ENCODE measurements at regions not wholly inside any gene's neighbourhood (a gene's known extent, or its start where the extent isn't known, plus 50 kb on each side); places are given as distances from the start of the nearest gene placed in this dataset.
"Not testable (repeated sequence)": the region's sequence is repeated elsewhere in the genome, so short reads cannot be mapped to it uniquely, and the experiment has no call there.

GRCh38 chr6:11889572-11889971, 111.0 kb upstream of the ADTRP start:
- no peak for DNase-seq (ENCODE audit: low spot score)

DNA sequence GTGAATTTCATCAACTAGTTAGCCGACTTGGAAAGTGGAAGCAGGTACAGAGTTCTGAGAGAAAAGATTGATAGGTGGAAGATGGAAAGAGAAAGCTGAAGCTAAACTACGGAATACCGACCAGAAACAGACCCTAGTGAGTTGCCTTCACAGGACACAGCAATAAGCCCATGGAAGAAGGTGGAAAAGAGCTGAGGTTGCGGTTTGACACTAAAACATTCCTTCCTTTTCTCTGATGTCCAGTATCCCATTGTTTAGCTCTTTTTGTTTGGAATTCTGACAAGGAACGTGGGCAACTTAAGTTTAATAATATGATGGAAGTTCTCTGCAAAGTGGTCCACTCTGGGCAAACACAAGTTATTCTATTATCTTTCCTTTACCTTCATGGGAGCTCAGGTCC, 110.1 kb upstream of the ADTRP start:
- DNase-seq (ENCODE audit: low spot score), result no peak

GRCh38 chr6:11885159-11885558, 106.6 kb upstream of the ADTRP start:
- DNase-seq (ENCODE audit: low spot score), result no peak

DNA sequence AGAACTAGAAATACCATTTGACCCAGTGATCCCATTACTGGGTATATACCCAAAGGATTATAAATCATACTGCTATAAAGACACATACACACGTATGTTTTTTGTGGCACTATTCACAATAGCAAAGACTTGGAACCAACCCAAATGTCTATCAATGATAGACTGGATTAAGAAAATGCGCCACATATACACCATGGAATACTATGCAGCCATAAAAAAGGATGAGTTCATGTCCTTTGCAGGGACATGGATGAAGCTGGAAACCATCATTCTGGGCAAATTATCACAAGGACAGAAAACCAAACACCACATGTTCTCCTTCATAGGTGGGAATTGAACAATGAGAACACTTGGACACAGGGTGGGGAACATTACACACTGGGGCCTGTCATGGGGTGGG, 104.9 kb upstream of the ADTRP start:
- DNase-seq (ENCODE audit: low spot score), result not testable (repeated sequence)

DNA sequence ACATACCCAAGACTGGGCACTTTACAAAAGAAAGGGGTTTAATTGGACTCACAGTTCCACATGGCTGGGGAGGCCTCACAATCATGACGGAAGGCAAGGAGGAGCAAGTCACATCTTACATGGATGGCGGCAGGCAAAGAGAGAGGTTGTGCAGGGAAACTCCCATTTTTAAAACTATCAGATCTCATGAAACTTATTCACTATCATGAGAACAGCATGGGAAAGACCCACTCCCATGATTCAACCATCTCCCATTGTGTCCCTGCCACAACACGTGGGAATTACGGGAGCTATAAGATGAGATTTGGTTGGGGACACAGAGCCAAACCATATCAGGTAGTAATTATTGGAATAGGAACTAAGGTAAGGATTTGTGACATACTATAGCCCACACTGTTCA, 101.6 kb upstream of the ADTRP start:
- not testable (repeated sequence) for DNase-seq (ENCODE audit: low spot score)

DNA sequence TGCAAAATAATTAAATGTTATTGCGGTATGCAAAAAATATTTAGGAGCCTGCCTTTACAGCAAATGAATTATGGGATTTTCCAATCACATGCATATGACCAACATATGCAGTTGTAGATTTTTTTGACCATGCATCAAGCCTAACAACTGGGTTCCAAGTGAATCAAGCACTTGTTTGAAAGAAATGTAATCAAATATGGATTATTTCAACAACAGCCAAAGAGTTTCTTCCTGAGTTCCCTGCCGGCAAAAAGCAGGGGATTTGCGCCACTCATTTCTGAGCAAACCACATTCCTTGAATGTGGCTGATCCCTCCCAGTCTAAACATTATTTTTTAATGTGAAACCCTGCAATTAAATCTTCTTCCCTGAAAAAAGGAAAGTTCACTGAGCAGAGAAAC, 100.1 kb upstream of the ADTRP start:
- DNase-seq (ENCODE audit: low spot score), result no peak

DNA sequence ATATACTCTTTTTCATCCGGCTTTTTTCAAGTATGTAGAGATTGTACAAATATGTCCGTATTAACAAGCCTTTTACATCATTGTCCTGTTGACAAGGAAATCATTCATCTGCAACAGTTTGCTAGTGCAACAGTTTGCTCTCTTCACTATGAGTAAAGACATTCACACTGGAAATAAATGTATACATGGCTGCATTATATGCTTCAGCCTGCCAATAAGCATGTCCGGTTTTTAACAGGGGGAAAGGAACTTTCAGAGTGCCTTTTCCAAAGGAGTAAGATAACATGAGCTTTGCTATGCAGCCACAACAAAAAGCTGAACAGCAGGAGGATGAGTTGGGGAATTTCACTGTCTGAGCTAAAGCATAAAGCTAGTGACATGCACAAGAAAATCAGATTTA, 99.4 kb upstream of the ADTRP start:
- DNase-seq (ENCODE audit: low spot score), result no peak

DNA sequence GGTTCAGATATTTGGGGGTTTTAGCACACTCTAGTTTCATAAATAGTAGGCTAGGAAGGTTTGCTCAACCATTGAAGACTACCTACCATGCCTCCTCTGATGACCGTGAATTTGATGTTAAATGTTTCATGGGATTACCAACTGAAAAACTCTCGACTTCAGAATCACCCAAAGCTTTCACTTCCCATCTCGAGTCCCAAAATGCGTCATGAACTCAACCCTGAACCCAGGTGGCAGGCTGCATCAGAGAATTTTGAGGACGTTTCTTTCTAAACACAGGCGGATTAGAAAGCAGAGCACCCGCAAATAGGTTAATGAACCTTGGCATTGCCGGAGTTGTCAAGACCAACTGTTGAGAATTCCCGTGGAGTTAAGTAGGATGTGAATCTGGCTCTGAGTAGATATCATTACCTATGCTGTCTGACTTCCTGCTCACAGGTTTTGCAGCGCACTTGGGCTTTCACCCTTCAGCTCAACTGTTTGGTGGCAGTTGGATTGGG, 98.4 kb upstream of the ADTRP start:
- DNase-seq (ENCODE audit: low spot score), result no peak

GRCh38 chr6:11875325-11876109, 96.9 kb upstream of the ADTRP start:
- no peak for DNase-seq (ENCODE audit: low spot score)

DNA sequence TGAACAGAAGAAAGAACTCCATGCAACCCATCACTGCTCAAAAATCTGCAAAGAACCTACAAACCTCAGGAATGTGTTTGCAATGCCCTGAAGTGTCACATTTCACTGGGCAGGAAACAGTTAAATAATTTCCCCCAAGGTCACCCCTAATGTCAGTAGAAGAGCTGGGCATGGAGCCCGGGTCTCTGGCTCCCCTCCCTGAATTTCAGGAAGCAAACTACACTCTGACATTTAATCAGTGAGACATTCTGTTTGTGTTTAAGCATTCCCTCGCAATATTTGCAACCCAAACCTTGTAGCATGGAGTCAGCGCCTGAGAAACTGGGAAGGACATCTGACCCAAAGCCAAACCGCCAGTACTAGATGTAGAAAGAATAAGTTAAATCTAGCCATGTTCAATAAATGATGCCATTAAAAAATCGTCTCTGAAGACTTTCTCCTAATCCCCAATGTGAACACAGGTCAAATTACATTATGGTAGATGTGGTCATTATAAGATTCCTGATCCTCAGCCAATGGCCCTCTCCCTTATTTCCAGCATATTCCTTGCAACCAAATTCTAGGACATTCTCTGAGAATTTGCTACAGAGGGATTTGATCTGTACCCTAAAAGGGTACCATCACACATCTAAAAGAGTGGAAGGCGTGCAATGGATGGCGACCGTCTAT, 91.2 kb upstream of the ADTRP start:
- peak; percentile 5 for DNase-seq (ENCODE audit: low spot score)

DNA sequence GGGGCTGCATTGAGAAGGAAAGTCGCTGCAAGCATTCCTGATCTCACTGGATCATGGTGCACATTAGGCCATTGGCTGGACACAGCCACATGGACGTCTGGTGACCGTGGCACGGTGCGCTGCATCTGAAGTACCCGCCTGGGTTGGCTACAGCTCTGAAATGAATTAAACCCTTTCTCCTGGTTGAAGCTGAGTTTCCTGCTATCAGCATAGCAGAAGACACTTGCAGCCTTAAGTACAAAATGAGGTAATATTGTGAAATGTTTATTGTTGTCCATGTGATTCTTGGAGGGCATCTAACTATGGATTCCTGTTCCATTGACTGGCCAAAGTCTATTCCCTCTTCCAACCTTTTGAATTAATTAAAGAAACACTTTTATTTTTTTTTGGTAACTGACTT, 89.8 kb upstream of the ADTRP start:
- DNase-seq (ENCODE audit: low spot score), result no peak

DNA sequence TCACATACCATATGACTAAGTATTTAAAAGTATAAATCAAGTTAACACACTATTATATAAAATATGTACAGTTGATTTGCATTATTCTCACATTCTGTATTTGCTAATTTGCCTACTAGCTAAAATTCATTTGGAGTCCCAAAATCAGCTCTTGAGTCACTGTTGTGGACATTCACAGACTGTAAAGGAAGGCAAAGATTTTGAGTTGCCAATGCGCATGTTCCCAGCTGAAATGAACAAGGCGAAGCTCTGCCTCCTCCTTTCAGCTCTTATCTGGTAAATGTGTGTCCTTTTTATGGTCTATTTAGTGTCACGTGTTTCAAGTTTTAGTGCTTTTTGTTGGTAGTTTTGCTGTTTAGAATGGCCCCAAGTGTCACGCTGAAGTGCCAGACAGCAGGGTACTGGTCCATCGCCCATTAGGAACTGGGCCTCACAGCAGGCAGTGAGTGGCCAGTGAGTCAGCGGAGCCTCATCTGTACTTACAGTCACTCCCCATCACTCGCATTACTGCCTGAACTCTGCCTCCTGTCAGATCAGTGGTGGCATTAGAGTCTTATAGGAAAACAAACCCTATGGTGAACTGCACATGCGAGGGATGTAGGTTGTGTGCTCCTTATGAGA, 87.2 kb upstream of the ADTRP start:
- DNase-seq (ENCODE audit: low spot score), result no peak

DNA sequence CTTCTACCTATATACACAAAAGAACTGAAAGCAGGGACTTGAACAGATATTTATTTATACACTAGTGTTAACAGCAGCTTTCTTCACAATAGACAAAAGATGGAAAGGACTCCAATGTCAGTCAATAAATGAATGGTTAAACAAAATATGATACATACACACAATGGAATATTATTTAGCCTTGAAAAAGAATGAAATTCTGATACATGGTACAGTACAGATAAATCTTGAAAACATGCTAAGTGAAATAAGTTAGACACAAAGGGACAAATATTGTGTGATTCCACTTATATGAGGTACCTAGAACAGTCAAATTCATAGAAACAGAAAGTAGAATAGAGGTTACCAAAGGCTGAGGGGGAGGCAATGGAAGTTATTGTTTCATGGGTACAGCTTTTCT, 79.8 kb upstream of the ADTRP start:
- no peak for DNase-seq (ENCODE audit: low spot score)

DNA sequence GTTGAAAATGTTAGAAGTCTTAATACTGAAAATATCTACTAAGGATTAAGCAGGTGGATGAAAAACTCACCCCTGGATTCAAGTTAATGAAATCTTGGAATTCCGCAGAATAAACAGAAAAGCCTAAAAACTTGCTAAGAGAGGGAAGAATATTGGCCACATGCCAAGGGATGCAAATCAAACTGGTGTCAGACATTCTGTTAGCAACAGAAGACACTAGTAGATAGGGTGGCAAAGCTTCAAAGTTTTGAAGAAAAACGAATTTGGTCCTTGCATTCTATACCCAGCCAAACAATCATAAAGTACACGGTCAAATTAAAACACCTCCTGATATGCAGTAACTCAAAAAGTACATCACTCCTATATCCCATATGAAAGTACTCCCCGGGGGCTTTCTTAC, 77.1 kb upstream of the ADTRP start:
- no peak for DNase-seq (ENCODE audit: low spot score)

DNA sequence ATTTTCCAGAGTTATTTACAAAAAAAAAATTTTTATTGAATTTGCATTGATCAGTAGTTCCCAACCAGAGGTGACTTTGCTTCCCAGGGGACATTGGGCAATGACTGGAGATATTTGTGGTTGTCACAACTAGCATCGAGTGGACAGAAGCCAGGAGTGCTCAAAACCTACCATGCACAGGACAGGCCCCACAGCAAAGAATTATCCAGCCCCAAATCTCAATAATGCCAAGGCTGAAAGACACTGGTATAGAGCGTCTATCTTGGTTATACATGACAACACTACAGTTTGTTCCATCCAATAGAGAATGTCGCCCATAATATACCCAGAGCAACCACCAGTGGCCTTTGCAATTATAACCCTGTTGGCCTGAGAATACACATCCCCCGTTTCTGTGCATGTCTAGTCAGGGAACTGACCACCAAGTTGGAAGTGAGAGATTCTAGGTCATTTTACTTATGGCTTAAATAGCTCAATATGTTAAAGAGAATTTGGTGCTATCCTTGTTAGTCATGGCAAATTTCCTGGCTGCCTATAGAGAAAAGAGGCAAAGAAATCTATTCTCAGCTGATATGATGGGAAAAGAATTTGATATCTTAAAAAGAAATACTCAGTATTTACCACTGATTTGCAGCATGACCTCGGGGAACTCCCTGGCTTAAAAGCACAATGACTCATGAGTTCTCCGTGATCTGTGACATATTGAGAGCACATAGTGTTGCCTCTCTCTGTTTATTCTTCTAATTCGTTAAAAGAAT, 76.0 kb upstream of the ADTRP start:
- no peak for DNase-seq (ENCODE audit: low spot score)

DNA sequence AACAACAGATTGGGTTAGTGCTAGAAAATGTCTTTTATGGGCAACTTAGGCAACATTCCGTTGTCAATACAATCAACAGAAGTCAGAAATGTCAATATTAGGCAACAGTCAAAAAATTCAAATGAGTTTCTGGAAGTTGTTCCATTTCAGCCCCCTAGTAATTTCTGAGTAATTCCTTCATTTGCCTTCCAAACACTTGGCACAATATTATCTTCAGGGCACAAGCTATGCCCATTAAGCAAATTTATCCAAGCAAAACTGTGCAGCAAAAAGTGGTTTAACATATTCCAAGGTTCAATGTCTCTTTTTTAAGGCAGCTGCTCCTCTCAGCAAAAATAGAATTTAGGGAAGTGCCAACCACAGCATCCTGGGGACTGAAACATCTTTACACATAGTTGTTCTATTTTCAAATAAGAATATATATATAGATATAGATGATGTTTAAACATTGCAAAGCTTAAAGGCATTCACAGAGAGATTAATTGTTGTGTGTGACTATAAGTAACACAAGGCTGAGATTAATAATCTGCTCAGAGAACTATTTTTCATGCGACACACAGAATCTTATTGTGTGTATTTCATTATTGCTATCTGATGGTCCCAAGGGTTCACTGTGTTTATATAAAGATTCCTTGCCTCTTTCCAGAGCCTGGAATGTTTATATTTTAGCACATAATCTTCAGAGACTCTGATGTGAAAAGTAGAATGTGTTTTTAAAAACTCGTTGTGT, 75.2 kb upstream of the ADTRP start:
- no peak for DNase-seq (ENCODE audit: low spot score)

- peak; percentile 15 for DNase-seq (ENCODE audit: low spot score)
These were observed 73.6 kb upstream of the ADTRP start for GRCh38 chr6:11852061-11852651.

GRCh38 chr6:11851387-11851786, 72.8 kb upstream of the ADTRP start:
- DNase-seq (ENCODE audit: low spot score), result no peak

DNA sequence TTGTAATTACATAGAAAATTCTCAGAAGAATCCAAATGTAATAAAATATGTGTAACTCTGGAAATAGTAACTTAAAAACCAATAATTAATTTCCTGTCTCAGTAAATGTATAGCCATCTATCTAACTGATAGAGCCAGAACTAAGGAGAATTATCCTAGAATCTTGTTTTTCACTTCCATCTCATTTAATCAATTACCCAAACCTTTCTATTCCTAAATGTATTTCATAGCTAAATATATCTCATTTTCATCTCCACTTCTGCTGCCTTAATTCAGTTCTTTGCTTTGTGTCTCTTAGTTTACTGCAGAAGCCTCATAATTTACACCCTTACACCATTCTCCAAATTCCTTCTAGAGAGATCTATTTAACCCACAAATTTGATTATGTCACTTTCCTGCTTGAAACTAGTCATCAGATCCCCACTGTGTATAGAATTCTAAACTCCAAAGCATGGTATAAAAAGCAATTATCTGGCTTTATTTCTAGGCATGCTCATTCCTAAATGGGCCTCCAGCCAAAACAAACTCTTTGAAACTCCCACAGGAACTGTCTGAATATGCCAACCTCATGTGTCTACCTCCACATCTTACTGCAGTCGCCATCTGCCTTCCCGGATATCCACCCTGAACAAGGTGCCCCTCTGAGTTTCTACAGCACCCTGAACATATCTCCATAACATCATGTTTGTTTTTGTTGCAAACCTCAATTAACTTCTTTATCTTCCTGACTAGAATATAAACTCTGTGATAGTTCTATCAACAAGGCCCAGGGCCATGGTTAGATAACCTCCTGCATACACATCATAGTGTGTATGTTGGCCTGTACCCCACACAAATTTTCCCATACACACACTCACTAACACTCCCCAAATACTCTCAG, 70.5 kb upstream of the ADTRP start:
- no peak for DNase-seq (ENCODE audit: low spot score)

- DNase-seq (ENCODE audit: low spot score), result no peak
These were observed 69.7 kb upstream of the ADTRP start for GRCh38 chr6:11848346-11848651.
